Stromal cell of bone marrow (primary cell): ENCODE measurements at regions not wholly inside any gene's neighbourhood (a gene's known extent, or its start where the extent isn't known, plus 50 kb on each side); places are given as distances from the start of the nearest gene placed in this dataset.
"Not testable (repeated sequence)": the region's sequence is repeated elsewhere in the genome, so short reads cannot be mapped to it uniquely, and the experiment has no call there.

ENCODE experiments used
- DNase-seq: peaks from one replicate; pipeline ENCODE4 v3.0.0-alpha.2; 2012; ENCODE audit warnings: low read depth

- DNase-seq, result no peak
Observed at GRCh38 chr10:64115908-64116643, 594.9 kb downstream of the REEP3 start.

- DNase-seq, result no peak
Observed at GRCh38 chr10:64116707-64117106, 595.5 kb downstream of the REEP3 start.

- no peak for DNase-seq
Observed at GRCh38 chr10:64118736-64119135, 597.5 kb downstream of the REEP3 start.

- not testable (repeated sequence) for DNase-seq
Observed at GRCh38 chr10:64120301-64120980, 599.2 kb downstream of the REEP3 start.

GRCh38 chr10:64130152-64130551, 609.0 kb downstream of the REEP3 start:
- no peak for DNase-seq

- DNase-seq, result no peak
Observed at GRCh38 chr10:64134676-64135075, 613.5 kb downstream of the REEP3 start.

- no peak for DNase-seq
Observed at GRCh38 chr10:64142395-64142794, 621.2 kb downstream of the REEP3 start.

GRCh38 chr10:64148607-64149006, 627.4 kb downstream of the REEP3 start:
- DNase-seq, result no peak

GRCh38 chr10:64156166-64156565, 635.0 kb downstream of the REEP3 start:
- DNase-seq, result no peak

GRCh38 chr10:64158551-64158950, 637.4 kb downstream of the REEP3 start:
- DNase-seq, result no peak

- DNase-seq, result no peak
Observed at GRCh38 chr10:64159910-64160872, 639.0 kb downstream of the REEP3 start.

GRCh38 chr10:64170791-64171190, 649.6 kb downstream of the REEP3 start:
- no peak for DNase-seq

- DNase-seq, result no peak
Observed at GRCh38 chr10:64173826-64174225, 652.6 kb downstream of the REEP3 start.

- no peak for DNase-seq
Observed at GRCh38 chr10:64174666-64175255, 653.6 kb downstream of the REEP3 start.

GRCh38 chr10:64175271-64175962, 654.2 kb downstream of the REEP3 start:
- no peak for DNase-seq

- no peak for DNase-seq
Observed at GRCh38 chr10:64182671-64183070, 661.5 kb downstream of the REEP3 start.

- no peak for DNase-seq
Observed at GRCh38 chr10:64191286-64191685, 670.1 kb downstream of the REEP3 start.

GRCh38 chr10:64196638-64197315, 675.6 kb downstream of the REEP3 start:
- DNase-seq, result no peak

GRCh38 chr10:64201936-64202335, 680.7 kb downstream of the REEP3 start:
- DNase-seq, result no peak

GRCh38 chr10:64204504-64204903, 683.3 kb downstream of the REEP3 start:
- not testable (repeated sequence) for DNase-seq

GRCh38 chr10:64206409-64206808, 685.2 kb downstream of the REEP3 start:
- DNase-seq, result no peak
